HepG2 (cell line): ENCODE measurements at regions not wholly inside any gene's neighbourhood (a gene's known extent, or its start where the extent isn't known, plus 50 kb on each side); places are given as distances from the start of the nearest gene placed in this dataset.

Source experiments
- ATAC-seq: fragments of 200-7000 bp; cut with Tn5 transposase; 3 replicates; pipeline ENCODE4 v1.9.1; 2020; ENCODE audit warnings: mild to moderate bottlenecking, moderate library complexity
- BruUV-seq: library from RNA; stranded (reverse); fragments of 400-500 nt; replicated peaks from 2 replicates; lab custom pipeline; 2021; lab: Mats Ljungman, UMichigan
- CTCF ChIA-PET: fragments of 300-600 bp; formaldehyde crosslinking; extraction: SDS; loops from one replicate; lab custom pipeline; 2021; ENCODE audit warnings: low total read pairs, inconsistent platforms, low intra/inter-chr PET ratio; lab: Yijun Ruan, JAX
- POLR2A ChIA-PET: fragments of 350-600 bp; sonication (Branson Sonifier 250); formaldehyde crosslinking; loops from one replicate; lab custom pipeline; 2020; ENCODE audit warnings: antibody characterized with exemption, inconsistent platforms; lab: Yijun Ruan, JAX
- DNase-seq: peaks from one replicate; pipeline ENCODE4 v3.0.0-alpha.2; 2015; ENCODE audit warnings: low spot score
- FAIRE-seq: peaks from 3 replicates; lab custom pipeline; 2011; peaks lifted over from hg19 to GRCh38; lab: Jason Lieb, UNC
- H2AFZ ChIP-seq: one replicate; pipeline ENCODE4 v1.6.1; 2011; ENCODE audit warnings: low read length, inconsistent platforms
- H3K27ac ChIP-seq: fragments of 300-600 bp; 3 replicates; pipeline ENCODE4 v1.8.0; 2011; ENCODE audit warnings: mixed run types, mild to moderate bottlenecking, mixed read lengths, low read length, inconsistent platforms; ENCODE audit not compliant: insufficient read depth; ENCODE audit errors: extremely low read length
- H3K27me3 ChIP-seq, 2 experiments: fragments of 200-600 bp in 1 of 2; 2 replicates in 1 of 2; 3 replicates in 1 of 2; pipeline versions ENCODE4 v1.6.0 to v1.8.0; 2011; ENCODE audit warnings: low read length in 2 of 2, mild to moderate bottlenecking in 2 of 2, moderate library complexity in 2 of 2, inconsistent platforms in 1 of 2; ENCODE audit not compliant: insufficient read depth in 2 of 2, control insufficient read depth in 1 of 2
- H3K36me3 ChIP-seq, 2 experiments: fragments of 200-600 bp in 1 of 2; replicated peaks in 1 of 2; 2 replicates in 1 of 2; 3 replicates in 1 of 2; pipeline versions ENCODE4 v1.5.1 to v1.8.0; 2011; ENCODE audit warnings: low read length in 2 of 2, inconsistent platforms in 1 of 2; ENCODE audit not compliant: insufficient read depth in 2 of 2, control insufficient read depth in 1 of 2
- H3K4me1 ChIP-seq: 2 replicates; pipeline ENCODE4 v1.5.1; 2012; ENCODE audit warnings: low read length, inconsistent platforms; ENCODE audit not compliant: insufficient read depth
- H3K4me2 ChIP-seq: 2 replicates; pipeline ENCODE4 v1.6.0; 2011; ENCODE audit warnings: low read depth, low read length, inconsistent platforms
- H3K4me3 ChIP-seq, 3 experiments: fragments of 200-600 bp in 1 of 3; sonication (generic), shearing (Covaris generic) in 1 of 3; replicated peaks in 1 of 3; 2 replicates each; pipeline ENCODE4 v1.5.1; 2011 to 2016; ENCODE audit warnings: low read length in 3 of 3, inconsistent platforms in 2 of 3, low read depth in 2 of 3, mild to moderate bottlenecking in 2 of 3, control low read depth in 1 of 3, mixed read lengths in 1 of 3; ENCODE audit not compliant: insufficient read depth in 1 of 3
- H3K79me2 ChIP-seq: one replicate; pipeline ENCODE4 v1.6.1; 2011; ENCODE audit warnings: low read length, inconsistent platforms; ENCODE audit not compliant: insufficient read depth
- H3K9ac ChIP-seq: 2 replicates; pipeline ENCODE4 v1.6.0; 2011; ENCODE audit warnings: mild to moderate bottlenecking, low read depth, low read length, inconsistent platforms; ENCODE audit not compliant: insufficient read depth
- H3K9me3 ChIP-seq: 2 replicates; pipeline ENCODE4 v1.5.1; 2012; ENCODE audit warnings: mild to moderate bottlenecking, low read length
- H4K20me1 ChIP-seq: 2 replicates; pipeline ENCODE4 v1.6.0; 2011; ENCODE audit warnings: inconsistent platforms, mild to moderate bottlenecking, low read length, moderate library complexity; ENCODE audit not compliant: insufficient read depth
- ARID3A ChIP-seq: IDR thresholded peaks from 2 replicates; pipeline ENCODE4 v1.6.1; 2012; ENCODE audit warnings: low read depth, low read length, improper control_type of control experiment
- BCL6 ChIP-seq: IDR thresholded peaks from 2 replicates; pipeline ENCODE4 v1.6.1; 2016; ENCODE audit warnings: missing genetic modification reagents, missing compliant biosample characterization
- CC2D1A ChIP-seq: sonication (generic); formaldehyde crosslinking; IDR thresholded peaks from 2 replicates; pipeline ENCODE4 v1.8.1; 2023; ENCODE audit warnings: mild to moderate bottlenecking, missing genetic modification reagents
- DMAP1 ChIP-seq: IDR thresholded peaks from 2 replicates; pipeline ENCODE4 v1.6.1; 2016
- GATAD1 ChIP-seq: IDR thresholded peaks from 2 replicates; pipeline ENCODE4 v1.6.1; 2016; ENCODE audit warnings: missing genetic modification reagents, missing compliant biosample characterization
- IKZF5 ChIP-seq: IDR thresholded peaks from 2 replicates; pipeline ENCODE4 v1.6.1; 2018; ENCODE audit warnings: missing genetic modification reagents, mild to moderate bottlenecking, missing compliant biosample characterization
- ONECUT2 ChIP-seq: sonication (generic); formaldehyde crosslinking; IDR thresholded peaks from 2 replicates; pipeline ENCODE4 v1.4.0; 2020; ENCODE audit warnings: missing genetic modification reagents
- PRMT3 ChIP-seq: sonication (generic); formaldehyde crosslinking; IDR thresholded peaks from 2 replicates; pipeline ENCODE4 v1.8.1; 2022; ENCODE audit warnings: low read depth, mild to moderate bottlenecking, moderate library complexity, missing genetic modification reagents, borderline replicate concordance
- REPIN1 ChIP-seq: sonication (generic); formaldehyde crosslinking; IDR thresholded peaks from 2 replicates; pipeline ENCODE4 v1.8.0; 2022; ENCODE audit warnings: missing genetic modification reagents, low read depth, mild to moderate bottlenecking, borderline replicate concordance
- SMAD3 ChIP-seq: sonication (generic); formaldehyde crosslinking; IDR thresholded peaks from 2 replicates; pipeline ENCODE4 v1.4.0; 2020; ENCODE audit warnings: missing genetic modification reagents
- TSC22D2 ChIP-seq: sonication (generic); formaldehyde crosslinking; IDR thresholded peaks from 2 replicates; pipeline ENCODE4 v1.5.1; 2020; ENCODE audit warnings: missing genetic modification reagents, mild to moderate bottlenecking, borderline replicate concordance
- ZBTB46 ChIP-seq: sonication (generic); formaldehyde crosslinking; IDR thresholded peaks from 2 replicates; pipeline ENCODE4 v1.4.0; 2020; ENCODE audit warnings: mild to moderate bottlenecking, missing genetic modification reagents, borderline replicate concordance
- ZC3H13 ChIP-seq: sonication (generic); formaldehyde crosslinking; IDR thresholded peaks from 2 replicates; pipeline ENCODE4 v1.8.1; 2023; ENCODE audit warnings: mild to moderate bottlenecking, missing genetic modification reagents, moderate library complexity
- ZNF343 ChIP-seq: sonication (generic); formaldehyde crosslinking; IDR thresholded peaks from 2 replicates; pipeline ENCODE4 v1.4.0; 2020; ENCODE audit warnings: mild to moderate bottlenecking, missing genetic modification reagents
- ZNF691 ChIP-seq: sonication (generic); formaldehyde crosslinking; IDR thresholded peaks from 2 replicates; pipeline ENCODE4 v1.4.0; 2020; ENCODE audit warnings: missing genetic modification reagents, low read depth, mild to moderate bottlenecking, borderline replicate concordance
- ZSCAN12 ChIP-seq: sonication (generic); formaldehyde crosslinking; IDR thresholded peaks from 2 replicates; pipeline ENCODE4 v1.9.0; 2021; ENCODE audit warnings: mild to moderate bottlenecking, missing genetic modification reagents
- WGBS: methylation state at CpG from one replicate; pipeline ENCODE4 v1.1.6; 2017; ENCODE audit warnings: low lambda C conversion rate; 5-methylcytosine and 5-hydroxymethylcytosine counted together
- in situ Hi-C: cut with HindIII; loops from 2 replicates; pipeline ENCODE4 v1.10.0; 2017; ENCODE audit warnings: low pct_unique_long_range_greater_than_20kb; ENCODE audit not compliant: extremely low pct_ligation_motif_present
- intact Hi-C: fragments of 100-400 bp; cut with micrococcal nuclease; formaldehyde crosslinking; loops from one replicate; pipeline ENCODE4 v1.10.0; 2022; ENCODE audit not compliant: unreplicated experiment

- Histone ChIP-seq H3K9ac (no peak overlapping the region), H3K4me2 (no peak overlapping the region), H3K36me3 (no peaks in the 10 kb centered on the region), H3K27me3 (peaks cover 0 to 2% of the 10 kb centered on the region in 2 experiments; a peak in 1 of 5 replicates), H3K27ac (no peak overlapping the region), H3K4me1 (no peaks in the 10 kb centered on the region), H3K4me3 (no peak overlapping the region), H4K20me1 (no peaks in the 10 kb centered on the region), H3K79me2 (no peaks in the 10 kb centered on the region), H3K9me3 (no peaks in the 10 kb centered on the region), H2AFZ (no peak overlapping the region)
- no peak for DNase-seq
- CTCF ChIA-PET, result no interaction called here
- 13% methylated on average over 4 of the region's 7 CpGs for WGBS
- intact Hi-C loops, result no loop called here
- BruUV-seq, result no TSS peak
- in situ Hi-C loops, result no loop called here
- ATAC-seq, result no peak
- no peak for FAIRE-seq
- POLR2A ChIA-PET, result no interaction called here
- TF ChIP-seq DMAP1 (CRISPR knock-in tag) (no peak), ZSCAN12 (CRISPR knock-in tag) (no peak), ARID3A (no peak), ONECUT2 (CRISPR knock-in tag) (no peak), ZC3H13 (CRISPR knock-in tag) (no peak), ZBTB46 (CRISPR knock-in tag) (no peak), ZNF691 (no peak), SMAD3 (no peak), TSC22D2 (CRISPR knock-in tag) (no peak), BCL6 (no peak), ZNF343 (CRISPR knock-in tag) (no peak), CC2D1A (CRISPR knock-in tag) (no peak), PRMT3 (CRISPR knock-in tag) (no peak), GATAD1 (CRISPR knock-in tag) (no peak), IKZF5 (CRISPR knock-in tag) (no peak), REPIN1 (no peak)
These were observed 66.6 kb upstream of the TIAM1 start for GRCh38 chr21:31410499-31411131.
